ENCODE measurements at regions not wholly inside any gene's neighbourhood (a gene's known extent, or its start where the extent isn't known, plus 50 kb on each side); places are given as distances from the start of the nearest gene placed in this dataset.
"Not testable (repeated sequence)": the region's sequence is repeated elsewhere in the genome, so short reads cannot be mapped to it uniquely, and the experiment has no call there.

GRCh38 chr14:97944380-97944779 is 1147.2 kb downstream of the VRK1 start:
- no peak for DNase-seq

- no peak for DNase-seq
These were observed 1148.4 kb downstream of the VRK1 start for GRCh38 chr14:97945631-97946030.

- DNase-seq, result no peak
These were observed 1149.1 kb downstream of the VRK1 start for GRCh38 chr14:97946240-97946639.

- DNase-seq, result no peak
These were observed 1149.5 kb downstream of the VRK1 start for GRCh38 chr14:97946641-97947040.

GRCh38 chr14:97948841-97949240 is 1151.7 kb downstream of the VRK1 start:
- DNase-seq, result no peak

- DNase-seq, result no peak
These were observed 1159.6 kb downstream of the VRK1 start for GRCh38 chr14:97956581-97957340.

- no peak for DNase-seq
These were observed 1162.1 kb downstream of the VRK1 start for GRCh38 chr14:97959251-97959650.

- no peak for DNase-seq
These were observed 1163.3 kb downstream of the VRK1 start for GRCh38 chr14:97960436-97960835.

GRCh38 chr14:97970222-97970621 is 1173.0 kb downstream of the VRK1 start:
- DNase-seq, result no peak

GRCh38 chr14:97975216-97975615 is 1178.0 kb downstream of the VRK1 start:
- DNase-seq, result no peak

- no peak for DNase-seq
These were observed 1178.8 kb downstream of the VRK1 start for GRCh38 chr14:97975962-97976361.

GRCh38 chr14:97976861-97977260 is 1179.7 kb downstream of the VRK1 start:
- no peak for DNase-seq

GRCh38 chr14:97977651-97978261 is 1180.6 kb downstream of the VRK1 start:
- DNase-seq, result peak; percentile 70

- DNase-seq, result peak; percentile 47
These were observed 1181.2 kb downstream of the VRK1 start for GRCh38 chr14:97978341-97978740.

- DNase-seq, result no peak
These were observed 1196.4 kb downstream of the VRK1 start for GRCh38 chr14:97993508-97994019.

- DNase-seq, result no peak
These were observed 1196.9 kb downstream of the VRK1 start for GRCh38 chr14:97994020-97994531.

GRCh38 chr14:97995038-97995437 is 1197.9 kb downstream of the VRK1 start:
- no peak for DNase-seq

GRCh38 chr14:97995531-97995930 is 1198.3 kb downstream of the VRK1 start:
- no peak for DNase-seq

GRCh38 chr14:98006008-98006407 is 1208.8 kb downstream of the VRK1 start:
- DNase-seq, result no peak

- DNase-seq, result no peak
These were observed 1211.4 kb downstream of the VRK1 start for GRCh38 chr14:98008381-98009113.

- DNase-seq, result not testable (repeated sequence)
These were observed 1212.0 kb downstream of the VRK1 start for GRCh38 chr14:98009177-98009576.

GRCh38 chr14:98010784-98011183 is 1213.6 kb downstream of the VRK1 start:
- no peak for DNase-seq

Measured in muscle of arm (tissue), 1 donor.